Astrocyte (in vitro differentiated cells and primary cell): ENCODE measurements at regions not wholly inside any gene's neighbourhood (a gene's known extent, or its start where the extent isn't known, plus 50 kb on each side); places are given as distances from the start of the nearest gene placed in this dataset.
A peak's percentile ranks its signal among the peaks of the same experiment; 100 is the strongest.

Experiments used
- DNase-seq: peaks from one replicate; pipeline ENCODE4 v3.0.0-alpha.2; 2010; ENCODE audit warnings: low read depth
- FAIRE-seq: peaks from 2 replicates; lab custom pipeline; 2011; peaks lifted over from hg19 to GRCh38; lab: Jason Lieb, UNC
- H2AFZ ChIP-seq: 2 replicates; pipeline ENCODE4 v1.6.0; 2012; ENCODE audit warnings: low read depth, low read length, inconsistent platforms
- H3K27ac ChIP-seq: 2 replicates; pipeline ENCODE4 v1.5.1; 2011; ENCODE audit warnings: low read depth, low read length, inconsistent platforms
- H3K27me3 ChIP-seq: 2 replicates; pipeline ENCODE4 v1.6.0; 2011; ENCODE audit warnings: low read length, inconsistent platforms; ENCODE audit not compliant: insufficient read depth
- H3K36me3 ChIP-seq: 2 replicates; pipeline ENCODE4 v1.5.1; 2011; ENCODE audit warnings: low read length, inconsistent platforms; ENCODE audit not compliant: insufficient read depth
- H3K4me1 ChIP-seq: 2 replicates; pipeline ENCODE4 v1.5.1; 2011; ENCODE audit warnings: low read length, inconsistent platforms; ENCODE audit not compliant: insufficient read depth
- H3K4me2 ChIP-seq: 2 replicates; pipeline ENCODE4 v1.6.0; 2012; ENCODE audit warnings: low read length, inconsistent platforms
- H3K4me3 ChIP-seq: 2 replicates; pipeline ENCODE4 v1.5.1; 2011; ENCODE audit warnings: low read depth, mild to moderate bottlenecking, low read length, inconsistent platforms; ENCODE audit not compliant: insufficient read depth
- H3K79me2 ChIP-seq: 2 replicates; pipeline ENCODE4 v1.6.0; 2012; ENCODE audit warnings: mild to moderate bottlenecking, low read length, inconsistent platforms; ENCODE audit not compliant: insufficient read depth
- H3K9ac ChIP-seq: 2 replicates; pipeline ENCODE4 v1.6.0; 2012; ENCODE audit warnings: mild to moderate bottlenecking, low read length, inconsistent platforms
- H3K9me3 ChIP-seq: 2 replicates; pipeline ENCODE4 v1.5.1; 2012; ENCODE audit warnings: low read depth, mild to moderate bottlenecking, low read length, inconsistent platforms; ENCODE audit not compliant: insufficient read depth
- H4K20me1 ChIP-seq: 2 replicates; pipeline ENCODE4 v1.6.0; 2012; ENCODE audit warnings: low read length, inconsistent platforms; ENCODE audit not compliant: insufficient read depth
- H3K27ac Mint-ChIP-seq: one replicate; pipeline ENCODE4 v1.8.0; 2021; ENCODE audit warnings: mild to moderate bottlenecking, mixed read lengths; ENCODE audit not compliant: unreplicated experiment
- H3K27me3 Mint-ChIP-seq: one replicate; pipeline ENCODE4 v1.8.0; 2021; ENCODE audit warnings: low read depth, mixed read lengths; ENCODE audit not compliant: unreplicated experiment
- H3K36me3 Mint-ChIP-seq: one replicate; pipeline ENCODE4 v1.8.0; 2021; ENCODE audit warnings: low read depth, mixed read lengths; ENCODE audit not compliant: unreplicated experiment
- H3K4me1 Mint-ChIP-seq: one replicate; pipeline ENCODE4 v1.8.0; 2021; ENCODE audit warnings: low read depth, mixed read lengths; ENCODE audit not compliant: unreplicated experiment
- H3K4me3 Mint-ChIP-seq: one replicate; pipeline ENCODE4 v1.8.0; 2021; ENCODE audit warnings: mild to moderate bottlenecking, moderate library complexity, mixed read lengths; ENCODE audit not compliant: unreplicated experiment
- H3K9me3 Mint-ChIP-seq: one replicate; pipeline ENCODE4 v1.8.0; 2021; ENCODE audit warnings: mild to moderate bottlenecking, mixed read lengths; ENCODE audit not compliant: unreplicated experiment
- CTCF ChIP-seq: IDR thresholded peaks from 2 replicates; pipeline ENCODE4 v1.5.1; 2011; ENCODE audit warnings: low read depth, mild to moderate bottlenecking, inconsistent platforms, low read length, moderate library complexity; ENCODE audit not compliant: insufficient read depth
- EZH2 ChIP-seq: IDR thresholded peaks from 2 replicates; pipeline ENCODE4 v1.6.1; 2012; ENCODE audit warnings: mild to moderate bottlenecking, low read length, inconsistent platforms; ENCODE audit not compliant: insufficient read depth

DNA sequence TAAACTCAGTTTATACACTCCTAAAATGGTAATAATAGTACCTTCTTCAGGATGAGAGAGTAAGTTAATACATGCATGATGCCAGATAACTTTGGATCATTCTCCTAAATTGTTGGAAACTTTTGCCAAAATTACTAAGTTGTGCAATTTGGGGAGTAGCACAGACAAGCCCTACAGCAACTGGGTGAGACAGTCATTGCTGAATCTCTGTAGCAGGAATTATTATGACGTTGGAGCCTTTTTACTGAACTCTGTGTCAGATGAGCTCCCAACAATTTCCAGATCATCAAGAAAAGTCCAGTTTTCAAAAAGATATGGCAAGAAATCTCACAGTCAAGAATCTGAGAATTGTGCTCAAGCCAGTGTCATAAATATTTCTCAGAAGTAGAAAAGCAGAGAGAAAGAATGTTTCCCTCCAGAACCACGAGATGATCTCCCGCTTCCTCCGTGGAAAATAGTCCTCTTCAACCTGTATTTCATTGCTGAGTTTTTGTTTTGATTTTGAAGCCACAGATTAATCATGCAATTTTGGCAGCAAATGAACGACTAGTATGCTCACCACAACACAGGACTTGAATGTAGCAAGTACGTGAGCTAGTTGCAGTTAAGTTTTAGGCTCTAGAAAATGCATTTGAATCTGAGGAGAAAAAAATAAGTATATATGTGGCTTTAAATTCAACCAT is 485.4 kb downstream of the CNTN6 start:
- H4K20me1 ChIP-seq, result no peaks in the 10 kb centered on the region
- no peaks in the 10 kb centered on the region for H3K4me1 ChIP-seq
- H3K79me2 ChIP-seq, result no peaks in the 10 kb centered on the region
- H3K27me3 Mint-ChIP-seq, result no peaks in the 10 kb centered on the region
- DNase-seq (peak; percentile 2), FAIRE-seq (no peak)
- H3K9me3 ChIP-seq, result peaks cover 4% of the 10 kb centered on the region
- H3K36me3 ChIP-seq, result no peaks in the 10 kb centered on the region
- H3K4me3 Mint-ChIP-seq, result no peak overlapping the region
- H3K4me3 ChIP-seq, result no peak overlapping the region
- no peak overlapping the region for H3K27ac ChIP-seq
- H3K27ac Mint-ChIP-seq, result no peak overlapping the region
- H3K9me3 Mint-ChIP-seq, result peaks cover 2% of the 10 kb centered on the region
- TF ChIP-seq EZH2 (no peak), CTCF (no peak)
- H3K27me3 ChIP-seq, result no peaks in the 10 kb centered on the region
- H3K9ac ChIP-seq, result no peak overlapping the region
- H3K4me1 Mint-ChIP-seq, result no peaks in the 10 kb centered on the region
- no peaks in the 10 kb centered on the region for H3K36me3 Mint-ChIP-seq
- H3K4me2 ChIP-seq, result no peak overlapping the region
- no peak overlapping the region for H2AFZ ChIP-seq

GRCh38 chr3:1583044-1583443 is 490.2 kb downstream of the CNTN6 start:
- no peaks in the 10 kb centered on the region for H3K27me3 ChIP-seq
- H3K4me2 ChIP-seq, result no peak overlapping the region
- no peak overlapping the region for H3K27ac ChIP-seq
- H3K9me3 Mint-ChIP-seq, result peaks cover 4% of the 10 kb centered on the region
- no peak for DNase-seq
- H3K9ac ChIP-seq, result no peak overlapping the region
- H3K4me1 Mint-ChIP-seq, result no peaks in the 10 kb centered on the region
- no peak overlapping the region for H3K27ac Mint-ChIP-seq
- FAIRE-seq, result no peak
- no peaks in the 10 kb centered on the region for H3K36me3 ChIP-seq
- H2AFZ ChIP-seq, result no peak overlapping the region
- no peaks in the 10 kb centered on the region for H4K20me1 ChIP-seq
- H3K4me3 ChIP-seq, result no peak overlapping the region
- TF ChIP-seq CTCF (no peak), EZH2 (no peak)
- peaks cover 4% of the 10 kb centered on the region for H3K9me3 ChIP-seq
- no peaks in the 10 kb centered on the region for H3K79me2 ChIP-seq
- H3K4me1 ChIP-seq, result no peaks in the 10 kb centered on the region
- no peaks in the 10 kb centered on the region for H3K27me3 Mint-ChIP-seq
- H3K4me3 Mint-ChIP-seq, result no peak overlapping the region
- no peaks in the 10 kb centered on the region for H3K36me3 Mint-ChIP-seq

DNA sequence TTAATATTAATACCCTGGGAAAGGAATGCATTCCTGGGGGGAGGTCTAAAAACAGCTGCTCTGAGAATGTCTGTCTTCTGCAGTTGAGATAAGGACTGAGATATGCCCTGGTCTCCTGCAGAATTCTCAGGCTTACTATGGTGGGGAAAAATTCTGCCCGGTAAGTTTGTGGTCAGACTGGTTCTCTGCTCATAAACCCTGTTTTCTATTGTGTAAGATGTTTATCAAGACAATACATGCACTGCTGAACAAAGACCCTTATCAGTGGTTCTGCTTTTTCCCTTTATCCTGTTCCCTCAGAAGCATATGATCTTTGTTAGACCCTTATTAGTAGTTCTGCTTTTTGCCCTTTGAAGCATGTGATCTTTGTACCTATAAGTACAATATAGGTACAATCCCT is 494.6 kb downstream of the CNTN6 start:
- DNase-seq (no peak), FAIRE-seq (no peak)
- H3K27me3 ChIP-seq, result no peaks in the 10 kb centered on the region
- peaks cover 4% of the 10 kb centered on the region for H3K9me3 ChIP-seq
- no peaks in the 10 kb centered on the region for H3K36me3 ChIP-seq
- no peaks in the 10 kb centered on the region for H3K27me3 Mint-ChIP-seq
- peaks cover 6% of the 10 kb centered on the region for H3K9me3 Mint-ChIP-seq
- no peak overlapping the region for H2AFZ ChIP-seq
- no peak overlapping the region for H3K27ac Mint-ChIP-seq
- H3K9ac ChIP-seq, result no peak overlapping the region
- no peak for TF ChIP-seq EZH2
- no peak for TF ChIP-seq CTCF
- no peaks in the 10 kb centered on the region for H3K4me1 ChIP-seq
- H3K4me2 ChIP-seq, result no peak overlapping the region
- H3K36me3 Mint-ChIP-seq, result no peaks in the 10 kb centered on the region
- no peak overlapping the region for H3K4me3 Mint-ChIP-seq
- no peaks in the 10 kb centered on the region for H3K79me2 ChIP-seq
- no peak overlapping the region for H3K4me3 ChIP-seq
- no peak overlapping the region for H3K27ac ChIP-seq
- H4K20me1 ChIP-seq, result no peaks in the 10 kb centered on the region
- H3K4me1 Mint-ChIP-seq, result no peaks in the 10 kb centered on the region
